ENCODE measurements at regions not wholly inside any gene's neighbourhood (a gene's known extent, or its start where the extent isn't known, plus 50 kb on each side); places are given as distances from the start of the nearest gene placed in this dataset.

Small RNAs in the stretch of these regions (small RNA-seq; reads per million reads assigned to genes)
- 0 reads per million in 2 experiments for gene AC107983.1

All from right lobe of liver (tissue), 1 donor.